MG63 (cell line): ENCODE measurements at regions not wholly inside any gene's neighbourhood (a gene's known extent, or its start where the extent isn't known, plus 50 kb on each side); places are given as distances from the start of the nearest gene placed in this dataset.

Source experiments
- DNase-seq: peaks from one replicate; pipeline ENCODE4 v3.0.0-alpha.2; 2020
- H3K27me3 ChIP-seq: fragments of 250-450 bp; sonication (Bioruptor Pico); 2 replicates; pipeline ENCODE4 v1.5.1; 2020; ENCODE audit warnings: mild to moderate bottlenecking, moderate library complexity
- H3K36me3 ChIP-seq: fragments of 250-450 bp; sonication (Bioruptor Pico); 2 replicates; pipeline ENCODE4 v1.5.1; 2020; ENCODE audit warnings: mild to moderate bottlenecking, moderate library complexity
- H3K4me3 ChIP-seq: fragments of 250-450 bp; sonication (Bioruptor Pico); 2 replicates; pipeline ENCODE4 v1.5.1; 2020; ENCODE audit warnings: mild to moderate bottlenecking, moderate library complexity
- H3K9me3 ChIP-seq: fragments of 250-450 bp; sonication (Bioruptor Pico); 2 replicates; pipeline ENCODE4 v1.5.1; 2020; ENCODE audit warnings: mild to moderate bottlenecking, moderate library complexity

GRCh38 chr12:76690921-76691700 is 72.8 kb upstream of the ZDHHC17 start:
- H3K9me3 ChIP-seq = no peaks in the 10 kb centered on the region
- DNase-seq = no peak
- no peaks in the 10 kb centered on the region for H3K36me3 ChIP-seq
- H3K4me3 ChIP-seq = no peak overlapping the region
- H3K27me3 ChIP-seq = no peaks in the 10 kb centered on the region

GRCh38 chr12:76692846-76693245 is 71.1 kb upstream of the ZDHHC17 start:
- no peaks in the 10 kb centered on the region for H3K27me3 ChIP-seq
- no peaks in the 10 kb centered on the region for H3K36me3 ChIP-seq
- DNase-seq = no peak
- H3K9me3 ChIP-seq = no peaks in the 10 kb centered on the region
- no peak overlapping the region for H3K4me3 ChIP-seq

- H3K4me3 ChIP-seq = no peak overlapping the region
- H3K27me3 ChIP-seq = no peaks in the 10 kb centered on the region
- no peaks in the 10 kb centered on the region for H3K36me3 ChIP-seq
- peak; percentile 26 for DNase-seq
- no peaks in the 10 kb centered on the region for H3K9me3 ChIP-seq
Measured at GRCh38 chr12:76694369-76694768, 69.5 kb upstream of the ZDHHC17 start.

- no peak overlapping the region for H3K4me3 ChIP-seq
- no peaks in the 10 kb centered on the region for H3K9me3 ChIP-seq
- no peaks in the 10 kb centered on the region for H3K36me3 ChIP-seq
- no peaks in the 10 kb centered on the region for H3K27me3 ChIP-seq
- no peak for DNase-seq
Measured at GRCh38 chr12:76696186-76696585, 67.7 kb upstream of the ZDHHC17 start.

- DNase-seq = no peak
- no peaks in the 10 kb centered on the region for H3K9me3 ChIP-seq
- H3K36me3 ChIP-seq = no peaks in the 10 kb centered on the region
- H3K4me3 ChIP-seq = no peak overlapping the region
- H3K27me3 ChIP-seq = no peaks in the 10 kb centered on the region
Measured at GRCh38 chr12:76697849-76698248, 66.1 kb upstream of the ZDHHC17 start.

GRCh38 chr12:76698316-76698715 is 65.6 kb upstream of the ZDHHC17 start:
- Histone ChIP-seq H3K27me3 (no peaks in the 10 kb centered on the region), H3K9me3 (no peaks in the 10 kb centered on the region), H3K4me3 (no peak overlapping the region), H3K36me3 (no peaks in the 10 kb centered on the region)
- DNase-seq = no peak

GRCh38 chr12:76698966-76699365 is 64.9 kb upstream of the ZDHHC17 start:
- H3K36me3 ChIP-seq = no peaks in the 10 kb centered on the region
- no peaks in the 10 kb centered on the region for H3K27me3 ChIP-seq
- no peak for DNase-seq
- no peaks in the 10 kb centered on the region for H3K9me3 ChIP-seq
- no peak overlapping the region for H3K4me3 ChIP-seq

GRCh38 chr12:76701690-76702089 is 62.2 kb upstream of the ZDHHC17 start:
- H3K27me3 ChIP-seq = no peaks in the 10 kb centered on the region

GRCh38 chr12:76702946-76703345 is 61.0 kb upstream of the ZDHHC17 start:
- no peaks in the 10 kb centered on the region for H3K36me3 ChIP-seq
- no peaks in the 10 kb centered on the region for H3K27me3 ChIP-seq
- no peak overlapping the region for H3K4me3 ChIP-seq
- DNase-seq = no peak
- no peaks in the 10 kb centered on the region for H3K9me3 ChIP-seq

More at GRCh38 chr12:76701690-76702089, 62.2 kb upstream of the ZDHHC17 start:
- no peaks in the 10 kb centered on the region for H3K36me3 ChIP-seq
- DNase-seq = no peak
- no peaks in the 10 kb centered on the region for H3K9me3 ChIP-seq
- no peak overlapping the region for H3K4me3 ChIP-seq

GRCh38 chr12:76704693-76705092 is 59.2 kb upstream of the ZDHHC17 start:
- no peaks in the 10 kb centered on the region for H3K36me3 ChIP-seq
- no peak for DNase-seq
- no peaks in the 10 kb centered on the region for H3K9me3 ChIP-seq
- no peak overlapping the region for H3K4me3 ChIP-seq
- no peaks in the 10 kb centered on the region for H3K27me3 ChIP-seq

- H3K9me3 ChIP-seq = no peaks in the 10 kb centered on the region
- no peaks in the 10 kb centered on the region for H3K36me3 ChIP-seq
- no peak overlapping the region for H3K4me3 ChIP-seq
- DNase-seq = no peak
- H3K27me3 ChIP-seq = no peaks in the 10 kb centered on the region
Measured at GRCh38 chr12:76706101-76706500, 57.8 kb upstream of the ZDHHC17 start.

- Histone ChIP-seq H3K9me3 (no peaks in the 10 kb centered on the region), H3K27me3 (no peaks in the 10 kb centered on the region), H3K36me3 (no peaks in the 10 kb centered on the region), H3K4me3 (no peak overlapping the region)
- DNase-seq = no peak
Measured at GRCh38 chr12:76706761-76707160, 57.2 kb upstream of the ZDHHC17 start.

GRCh38 chr12:76707772-76708171 is 56.1 kb upstream of the ZDHHC17 start:
- no peaks in the 10 kb centered on the region for H3K9me3 ChIP-seq
- H3K27me3 ChIP-seq = no peaks in the 10 kb centered on the region
- no peaks in the 10 kb centered on the region for H3K36me3 ChIP-seq
- no peak overlapping the region for H3K4me3 ChIP-seq
- DNase-seq = no peak

- no peaks in the 10 kb centered on the region for H3K36me3 ChIP-seq
- DNase-seq = no peak
- H3K4me3 ChIP-seq = no peak overlapping the region
- H3K27me3 ChIP-seq = no peaks in the 10 kb centered on the region
- H3K9me3 ChIP-seq = no peaks in the 10 kb centered on the region
Measured at GRCh38 chr12:76708296-76708695, 55.6 kb upstream of the ZDHHC17 start.

- H3K9me3 ChIP-seq = no peaks in the 10 kb centered on the region
- no peaks in the 10 kb centered on the region for H3K27me3 ChIP-seq
- H3K4me3 ChIP-seq = no peak overlapping the region
- DNase-seq = no peak
- no peaks in the 10 kb centered on the region for H3K36me3 ChIP-seq
Measured at GRCh38 chr12:76711241-76711640, 52.7 kb upstream of the ZDHHC17 start.

- Histone ChIP-seq H3K27me3 (no peaks in the 10 kb centered on the region), H3K36me3 (no peaks in the 10 kb centered on the region), H3K4me3 (no peak overlapping the region), H3K9me3 (no peaks in the 10 kb centered on the region)
- DNase-seq = no peak
Measured at GRCh38 chr12:76713130-76713529, 50.8 kb upstream of the ZDHHC17 start.

- H3K36me3 ChIP-seq = no peaks in the 10 kb centered on the region
- H3K4me3 ChIP-seq = no peak overlapping the region
- no peaks in the 10 kb centered on the region for H3K27me3 ChIP-seq
- no peak for DNase-seq
- H3K9me3 ChIP-seq = no peaks in the 10 kb centered on the region
Measured at GRCh38 chr12:76713986-76714385, 49.9 kb upstream of the ZDHHC17 start.
